NCI-H2171 (cell line): ENCODE measurements at regions not wholly inside any gene's neighbourhood (a gene's known extent, or its start where the extent isn't known, plus 50 kb on each side); places are given as distances from the start of the nearest gene placed in this dataset.
"Not testable (repeated sequence)": the region's sequence is repeated elsewhere in the genome, so short reads cannot be mapped to it uniquely, and the experiment has no call there.

Experiments
- DNase-seq: peaks from one replicate; lab custom pipeline; 2025; lab: John Stamatoyannopoulos, UW

GRCh38 chr6:47407300-47408281 lies 70.0 kb upstream of the CD2AP start:
- no peak for DNase-seq

GRCh38 chr6:47413752-47414422 lies 63.7 kb upstream of the CD2AP start:
- peak; percentile 11 for DNase-seq

- no peak for DNase-seq
Observed at GRCh38 chr6:47414423-47415167, 63.0 kb upstream of the CD2AP start.

- DNase-seq, result no peak
Observed at GRCh38 chr6:47416396-47417345, 60.9 kb upstream of the CD2AP start.

GRCh38 chr6:47419621-47420020 lies 58.0 kb upstream of the CD2AP start:
- DNase-seq, result no peak

GRCh38 chr6:47420394-47421371 lies 56.9 kb upstream of the CD2AP start:
- DNase-seq, result no peak

- DNase-seq, result no peak
Observed at GRCh38 chr6:47423079-47423478, 54.5 kb upstream of the CD2AP start.

GRCh38 chr6:47424436-47424836 lies 53.2 kb upstream of the CD2AP start:
- no peak for DNase-seq

- not testable (repeated sequence) for DNase-seq
Observed at GRCh38 chr6:47425724-47426123, 51.9 kb upstream of the CD2AP start.

GRCh38 chr6:47426524-47427302 lies 50.9 kb upstream of the CD2AP start:
- DNase-seq, result no peak

GRCh38 chr6:47427680-47428079 lies 49.9 kb upstream of the CD2AP start:
- no peak for DNase-seq
